ENCODE measurements at regions not wholly inside any gene's neighbourhood (a gene's known extent, or its start where the extent isn't known, plus 50 kb on each side); places are given as distances from the start of the nearest gene placed in this dataset.
"Not testable (repeated sequence)": the region's sequence is repeated elsewhere in the genome, so short reads cannot be mapped to it uniquely, and the experiment has no call there.

- TF ChIP-seq CTCF (conservative IDR thresholded peaks at IDR 0.05; ENCODE audit: control insufficient read depth, insufficient read depth, low read depth, low read length), result no peak
- DNase-seq (ENCODE audit: low read depth), result peak; percentile 5
- H3K4me3 ChIP-seq (ENCODE audit: control insufficient read depth, low read depth, low read length), result no peak overlapping the region
These were observed 67.2 kb upstream of the SCAF4 start for GRCh38 chr21:31798842-31799704.

DNA sequence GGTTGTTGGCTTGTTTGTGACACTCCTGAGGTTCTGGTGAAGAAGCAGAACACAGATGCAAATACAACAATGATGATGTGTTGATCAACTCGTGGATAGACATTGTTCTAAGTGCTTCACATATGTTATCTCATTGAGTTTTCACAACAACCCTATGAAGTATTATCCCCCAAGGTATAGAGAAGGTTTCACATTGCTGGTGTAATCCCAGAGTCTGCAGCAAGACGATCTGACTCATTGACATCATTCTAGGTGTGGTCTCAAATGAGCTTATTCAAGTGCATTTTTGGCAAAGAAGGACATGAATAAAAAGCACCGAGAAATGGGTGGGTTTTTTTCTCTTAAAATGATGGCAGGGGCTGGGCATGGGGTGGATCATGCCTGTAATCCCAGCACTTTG lies 64.1 kb upstream of the SCAF4 start:
- peak; percentile 51 for DNase-seq (ENCODE audit: low read depth)
- no peak for TF ChIP-seq CTCF (conservative IDR thresholded peaks at IDR 0.05; ENCODE audit: control insufficient read depth, insufficient read depth, low read depth, low read length)
- H3K4me3 ChIP-seq (ENCODE audit: control insufficient read depth, low read depth, low read length), result no peak overlapping the region

DNA sequence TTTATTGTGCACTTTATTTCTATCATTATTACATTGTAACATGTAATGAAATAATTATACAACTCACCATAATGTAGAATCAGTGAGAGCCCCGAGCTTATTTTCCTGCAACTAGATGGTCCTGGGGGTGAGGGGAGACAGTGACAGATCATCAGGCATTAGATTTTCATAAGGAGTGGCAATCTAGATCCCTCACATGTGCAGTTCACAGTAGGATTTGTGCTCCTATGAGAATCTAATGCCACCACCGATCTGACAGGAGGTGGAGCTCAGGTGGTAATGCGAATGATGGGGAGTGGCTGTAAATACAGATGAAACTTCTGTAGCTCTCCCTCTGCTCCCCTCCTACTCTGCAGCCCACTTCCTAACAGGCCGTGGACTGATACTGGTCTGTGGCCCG lies 58.5 kb upstream of the SCAF4 start:
- not testable (repeated sequence) for H3K4me3 ChIP-seq (ENCODE audit: control insufficient read depth, low read depth, low read length); DNase-seq (ENCODE audit: low read depth)

- no peak for TF ChIP-seq CTCF (conservative IDR thresholded peaks at IDR 0.05; ENCODE audit: control insufficient read depth, insufficient read depth, low read depth, low read length)
- no peak for DNase-seq (ENCODE audit: low read depth)
- no peak overlapping the region for H3K4me3 ChIP-seq (ENCODE audit: control insufficient read depth, low read depth, low read length)
These were observed 56.7 kb upstream of the SCAF4 start for GRCh38 chr21:31788581-31788980.

DNA sequence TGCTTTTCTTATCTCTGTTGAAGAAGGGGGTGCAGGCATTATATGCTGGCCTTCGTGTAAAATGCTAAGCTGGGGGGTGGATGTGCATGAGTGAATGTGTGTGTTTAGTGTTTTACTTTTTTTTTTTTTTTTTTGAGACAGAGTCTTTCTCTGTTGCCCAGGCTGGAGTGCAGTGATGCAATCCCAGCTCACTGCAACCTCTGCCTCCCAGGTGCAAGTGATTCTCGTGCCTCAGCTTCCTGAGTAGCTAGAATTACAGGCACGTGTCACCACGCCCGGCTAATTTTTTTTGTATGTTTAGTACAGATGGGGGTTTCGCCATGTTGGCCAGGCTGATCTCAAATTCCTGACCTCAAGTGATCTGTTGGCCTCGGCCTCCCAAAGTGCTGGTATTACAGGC lies 55.8 kb upstream of the SCAF4 start:
- H3K4me3 ChIP-seq (ENCODE audit: control insufficient read depth, low read depth, low read length); DNase-seq (ENCODE audit: low read depth): not testable (repeated sequence)

DNA sequence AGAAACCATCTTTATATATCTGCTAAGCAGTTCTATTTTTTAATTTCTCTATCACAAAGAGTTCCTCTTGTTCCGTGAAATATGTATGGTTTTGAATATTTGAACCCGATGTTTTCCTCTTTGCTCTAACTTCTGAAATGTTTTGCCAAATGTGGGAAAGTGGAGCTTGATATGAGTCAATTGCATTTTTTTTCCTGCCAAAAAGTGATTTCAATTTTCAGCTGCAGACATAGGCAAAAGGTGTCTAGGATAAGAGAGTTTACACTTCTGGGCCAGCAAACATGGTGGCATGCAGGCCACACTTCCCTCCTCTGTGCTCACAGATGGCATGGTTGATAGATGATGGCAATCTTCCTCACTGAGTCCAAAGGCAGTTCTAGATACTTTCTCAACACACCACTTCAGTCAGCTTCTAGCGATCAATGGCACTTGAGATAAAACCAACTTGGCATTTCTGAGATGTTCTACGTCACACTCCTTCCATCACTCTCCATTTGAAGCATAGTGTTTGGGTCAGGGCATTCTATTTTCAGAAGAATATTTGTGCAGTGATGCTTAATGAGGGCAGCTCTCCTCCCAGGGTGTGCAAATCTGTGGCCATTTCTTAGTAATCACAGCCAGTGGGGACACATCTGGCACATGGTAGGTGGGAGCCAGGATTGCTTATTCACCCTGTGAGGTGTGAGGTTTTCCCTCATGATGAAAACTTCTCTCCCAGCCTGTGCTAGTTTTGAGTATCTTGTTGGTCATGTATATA lies 54.4 kb upstream of the SCAF4 start:
- H3K4me3 ChIP-seq (ENCODE audit: control insufficient read depth, low read depth, low read length), result no peak overlapping the region
- DNase-seq (ENCODE audit: low read depth), result no peak
- TF ChIP-seq CTCF (conservative IDR thresholded peaks at IDR 0.05; ENCODE audit: control insufficient read depth, insufficient read depth, low read depth, low read length), result no peak

DNA sequence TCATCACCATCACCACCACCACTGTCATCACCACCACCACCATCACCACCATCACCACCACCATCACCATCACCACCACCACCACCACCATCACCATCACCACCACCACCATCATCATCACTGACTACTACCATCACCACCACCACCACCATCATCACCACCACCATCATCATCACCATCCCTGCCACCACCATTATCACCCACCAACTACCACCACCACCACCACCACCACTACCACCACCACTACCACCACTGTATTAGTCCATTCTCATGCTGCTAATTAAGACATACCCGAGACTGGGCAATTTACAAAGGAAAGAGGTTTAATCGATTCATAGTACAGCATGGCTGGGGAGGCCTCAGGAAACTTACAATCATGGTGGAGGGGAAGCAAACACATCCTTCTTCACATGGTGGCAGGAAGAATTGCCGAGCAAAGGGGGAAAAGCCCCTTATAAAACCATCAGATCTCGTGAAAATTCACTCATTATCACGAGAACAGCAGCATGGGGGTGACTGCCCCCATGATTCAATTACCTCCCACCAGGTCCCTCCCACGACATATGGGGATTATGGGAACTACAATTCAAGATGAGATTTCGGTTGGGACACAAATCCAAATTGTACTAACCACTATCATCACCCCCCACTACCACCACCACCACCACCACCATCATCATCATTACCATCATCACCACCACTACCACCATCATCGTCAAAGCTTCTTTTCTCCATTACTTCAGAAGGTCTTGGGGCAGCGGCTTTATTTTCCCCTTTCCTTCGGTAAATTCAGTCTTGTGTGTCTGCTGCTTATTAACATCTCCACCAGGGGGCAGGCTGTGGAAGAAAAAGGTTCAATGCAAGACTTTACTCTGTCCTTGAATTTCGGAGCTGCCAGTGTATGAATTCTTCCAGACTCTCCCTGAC lies 53.6 kb upstream of the SCAF4 start:
- peak; percentile 76 for DNase-seq (ENCODE audit: low read depth)
- H3K4me3 ChIP-seq (ENCODE audit: control insufficient read depth, low read depth, low read length), result not testable (repeated sequence)
- TF ChIP-seq CTCF (conservative IDR thresholded peaks at IDR 0.05; ENCODE audit: control insufficient read depth, insufficient read depth, low read depth, low read length), result peak; percentile 76

All from fibroblast of mammary gland (primary cell).